Activated T-cell treated with anti-CD3 and anti-CD28 coated beads, Interleukin-2, amount 50 U/mL, for 72 hours (primary cell): ENCODE measurements at regions not wholly inside any gene's neighbourhood (a gene's known extent, or its start where the extent isn't known, plus 50 kb on each side); places are given as distances from the start of the nearest gene placed in this dataset.
"Not testable (repeated sequence)": the region's sequence is repeated elsewhere in the genome, so short reads cannot be mapped to it uniquely, and the experiment has no call there.

Experiments
- ATAC-seq, 2 donors: fragments of 150-1000 bp; cut with Tn5 transposase; replicated peaks in 1 of 2; 2 replicates each; pipeline ENCODE4 v1.10.0; 2021; ENCODE audit warnings: moderate library complexity in 2 of 2, mild to moderate bottlenecking in 1 of 2
- DNase-seq, 2 donors: peaks; one replicate each; pipeline ENCODE4 v3.0.0; 2021 to 2022; ENCODE audit warnings: mixed read lengths in 1 of 2
- H3K27ac Mint-ChIP-seq: one replicate; pipeline ENCODE4 v1.8.0; 2022; ENCODE audit warnings: mild to moderate bottlenecking, moderate library complexity, mixed read lengths
- H3K27me3 Mint-ChIP-seq: one replicate; pipeline ENCODE4 v1.8.0; 2022; ENCODE audit warnings: low read depth, mixed read lengths
- H3K36me3 Mint-ChIP-seq, 2 donors: one replicate each; pipeline ENCODE4 v1.8.0; 2022; ENCODE audit warnings: mixed read lengths in 2 of 2, mild to moderate bottlenecking in 1 of 2; ENCODE audit not compliant: insufficient read depth in 2 of 2
- H3K4me1 Mint-ChIP-seq: one replicate; pipeline ENCODE4 v1.8.0; 2022; ENCODE audit warnings: low read depth, mixed read lengths
- H3K4me3 Mint-ChIP-seq, 2 donors: one replicate each; pipeline ENCODE4 v1.8.0; 2022; ENCODE audit warnings: mild to moderate bottlenecking in 2 of 2, mixed read lengths in 2 of 2, moderate library complexity in 2 of 2
- H3K9me3 Mint-ChIP-seq, 2 donors: one replicate each; pipeline ENCODE4 v1.8.0; 2022; ENCODE audit warnings: mixed read lengths in 2 of 2

DNA sequence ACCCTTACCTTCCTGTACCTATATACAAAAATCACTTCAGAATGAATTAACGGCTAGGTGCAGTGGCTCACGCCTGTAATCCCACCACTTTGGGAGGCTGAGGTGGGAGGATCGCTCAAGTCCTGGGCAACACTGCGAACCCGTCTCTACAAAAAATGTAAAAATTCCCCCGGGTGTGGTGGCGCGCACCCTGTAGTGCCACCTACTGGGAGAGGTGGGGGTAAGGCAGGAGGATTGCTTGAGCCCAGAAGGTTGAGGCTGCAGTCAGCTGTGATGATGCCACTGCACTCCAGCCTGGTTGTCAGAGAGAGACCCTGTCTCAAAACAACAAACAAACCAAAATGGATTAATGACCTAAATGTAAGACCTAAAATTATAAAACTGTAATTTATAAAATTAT is 307.6 kb downstream of the SPATA31A1 start:
- H3K27me3 Mint-ChIP-seq, H3K4me1 Mint-ChIP-seq, H3K9me3 Mint-ChIP-seq, H3K4me3 Mint-ChIP-seq, H3K27ac Mint-ChIP-seq, DNase-seq, H3K36me3 Mint-ChIP-seq: not testable (repeated sequence)
- ATAC-seq: peak; percentile 42 to 54

DNA sequence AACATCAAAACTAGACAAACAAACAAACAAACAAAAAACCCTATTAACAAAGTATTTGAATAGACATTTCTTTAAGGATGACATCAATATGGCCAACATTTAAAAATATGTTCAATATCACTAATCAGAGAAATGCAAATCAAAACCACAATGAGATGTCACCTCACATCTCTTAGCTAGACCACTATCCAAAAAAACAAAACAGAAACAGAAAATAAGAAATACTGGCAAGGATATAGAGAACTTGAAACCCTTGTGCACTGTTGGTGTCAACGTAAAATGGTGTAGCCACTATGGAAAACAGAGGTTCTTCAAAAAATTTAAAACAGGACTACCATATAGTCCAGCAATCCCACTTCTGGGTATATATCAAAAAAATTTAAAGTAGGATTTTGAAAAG is 308.2 kb downstream of the SPATA31A1 start:
- ATAC-seq, H3K4me1 Mint-ChIP-seq, DNase-seq, H3K9me3 Mint-ChIP-seq, H3K4me3 Mint-ChIP-seq, H3K27me3 Mint-ChIP-seq, H3K36me3 Mint-ChIP-seq, H3K27ac Mint-ChIP-seq: not testable (repeated sequence)

DNA sequence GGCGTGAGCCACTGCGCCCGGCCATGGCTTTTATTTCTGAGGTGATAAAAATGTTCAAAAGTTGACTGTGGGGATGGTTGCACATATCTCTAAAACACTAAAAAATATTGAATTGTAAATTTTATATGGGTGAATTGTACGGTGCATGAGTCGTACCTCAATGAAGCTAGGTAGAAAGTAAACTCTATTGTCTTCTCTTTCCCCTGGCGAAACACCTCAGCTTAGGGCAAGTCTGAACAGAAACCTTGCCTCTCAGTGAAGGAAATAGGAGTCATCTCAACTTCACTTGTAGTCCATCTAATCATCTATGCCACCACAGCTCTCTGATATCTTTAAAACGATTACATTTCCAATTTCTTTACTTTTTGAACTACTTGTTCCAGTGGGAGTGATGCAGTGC is 309.6 kb downstream of the SPATA31A1 start:
- H3K27ac Mint-ChIP-seq, H3K4me3 Mint-ChIP-seq, ATAC-seq, H3K36me3 Mint-ChIP-seq, H3K27me3 Mint-ChIP-seq, H3K4me1 Mint-ChIP-seq, DNase-seq, H3K9me3 Mint-ChIP-seq: not testable (repeated sequence)

DNA sequence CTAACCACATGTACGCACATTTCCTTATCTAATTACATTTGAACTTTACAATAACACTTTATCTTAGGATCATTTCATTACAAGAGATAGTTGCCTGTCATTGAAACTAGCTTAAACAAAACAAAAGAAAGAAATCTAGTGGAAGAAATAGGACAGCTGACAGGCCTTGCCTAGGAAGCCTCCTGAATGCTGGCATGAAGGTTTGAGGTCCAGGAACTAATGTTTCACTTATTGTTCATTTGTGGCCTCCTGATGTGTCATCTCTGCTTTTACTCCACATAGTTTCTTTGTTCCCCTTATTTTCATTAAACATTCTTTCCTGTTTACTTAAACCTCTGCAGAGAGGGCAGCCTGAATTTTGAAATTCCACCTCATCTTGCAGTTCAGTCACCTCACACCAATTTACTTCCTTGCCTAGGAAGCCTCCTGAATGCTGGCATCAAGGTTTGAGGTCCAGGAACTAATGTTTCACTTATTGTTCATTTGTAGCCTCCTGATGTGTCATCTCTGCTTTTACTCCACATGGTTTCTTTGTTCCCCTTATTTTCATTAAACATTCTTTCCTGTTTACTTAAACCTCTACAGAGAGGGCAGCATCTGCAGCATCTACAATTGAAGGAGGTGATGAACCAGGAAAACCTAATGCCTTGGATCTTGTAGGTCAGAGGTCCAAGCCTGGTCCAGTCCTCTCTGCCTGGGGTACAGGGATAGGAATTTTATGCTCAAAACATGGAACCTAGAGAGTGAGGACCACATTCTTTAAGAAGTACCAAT is 319.2 kb downstream of the SPATA31A1 start:
- not testable (repeated sequence) for H3K27me3 Mint-ChIP-seq, H3K4me1 Mint-ChIP-seq, DNase-seq, H3K36me3 Mint-ChIP-seq, H3K27ac Mint-ChIP-seq, ATAC-seq, H3K4me3 Mint-ChIP-seq, H3K9me3 Mint-ChIP-seq

DNA sequence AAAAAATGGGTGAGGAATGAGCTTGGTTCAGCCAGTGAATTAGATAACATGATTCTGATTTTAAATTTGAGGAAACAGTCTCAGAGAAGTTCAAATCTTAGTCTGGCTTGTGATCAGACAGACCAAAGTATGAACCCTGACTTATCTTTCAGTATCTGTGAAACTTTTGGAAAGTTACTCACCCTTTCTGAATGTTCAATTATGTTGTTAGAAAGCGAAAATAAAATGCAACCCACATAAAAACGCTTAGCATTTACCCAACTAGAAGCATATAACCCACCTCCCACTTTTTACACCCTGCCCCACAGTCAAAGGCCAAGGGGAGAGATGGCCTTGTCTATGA is 319.7 kb downstream of the SPATA31A1 start:
- not testable (repeated sequence) for H3K27ac Mint-ChIP-seq

DNA sequence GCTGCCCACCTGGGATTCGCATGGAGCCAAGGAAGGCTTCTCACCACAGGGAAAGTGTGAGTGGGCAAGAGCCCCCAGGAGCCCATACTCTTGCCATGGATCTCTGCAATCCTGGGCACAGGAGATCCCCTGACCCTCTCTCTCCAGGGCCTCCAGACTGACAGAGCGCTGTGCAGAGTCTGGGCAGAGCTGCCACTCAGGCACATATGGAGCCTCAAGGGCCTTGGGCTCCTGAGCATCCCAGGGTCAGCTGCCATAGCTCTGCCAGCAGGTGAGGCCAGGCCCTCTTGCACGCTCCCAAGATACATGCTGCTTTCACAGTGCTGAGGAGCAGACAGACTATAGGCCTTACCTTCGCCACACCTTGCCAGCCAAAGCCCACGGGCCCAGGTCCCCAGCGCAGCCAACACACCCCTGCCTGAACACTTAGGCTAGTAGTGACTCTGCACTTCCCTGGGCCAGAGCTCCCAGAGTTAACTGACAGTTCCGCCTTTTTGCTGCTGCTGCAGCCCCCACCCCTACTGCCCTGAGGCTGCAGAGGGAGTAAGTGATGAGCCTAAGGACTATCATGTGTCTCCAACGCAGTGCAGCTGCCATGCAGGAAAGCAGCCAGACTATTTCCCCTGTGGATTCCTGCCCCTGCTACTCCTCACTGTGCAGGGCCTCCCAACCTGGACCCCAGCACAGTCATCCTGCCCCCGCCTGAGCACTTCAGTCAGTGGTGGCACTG is 323.2 kb downstream of the SPATA31A1 start:
- not testable (repeated sequence) for H3K9me3 Mint-ChIP-seq, H3K27ac Mint-ChIP-seq
- ATAC-seq: peak in 1 of 2 donors; percentile 43

More for the DNA sequence above, 319.7 kb downstream of the SPATA31A1 start:
- H3K27me3 Mint-ChIP-seq, H3K4me3 Mint-ChIP-seq, H3K36me3 Mint-ChIP-seq, H3K4me1 Mint-ChIP-seq, DNase-seq, H3K9me3 Mint-ChIP-seq: not testable (repeated sequence)
- peak; percentile 46 to 49 for ATAC-seq

DNA sequence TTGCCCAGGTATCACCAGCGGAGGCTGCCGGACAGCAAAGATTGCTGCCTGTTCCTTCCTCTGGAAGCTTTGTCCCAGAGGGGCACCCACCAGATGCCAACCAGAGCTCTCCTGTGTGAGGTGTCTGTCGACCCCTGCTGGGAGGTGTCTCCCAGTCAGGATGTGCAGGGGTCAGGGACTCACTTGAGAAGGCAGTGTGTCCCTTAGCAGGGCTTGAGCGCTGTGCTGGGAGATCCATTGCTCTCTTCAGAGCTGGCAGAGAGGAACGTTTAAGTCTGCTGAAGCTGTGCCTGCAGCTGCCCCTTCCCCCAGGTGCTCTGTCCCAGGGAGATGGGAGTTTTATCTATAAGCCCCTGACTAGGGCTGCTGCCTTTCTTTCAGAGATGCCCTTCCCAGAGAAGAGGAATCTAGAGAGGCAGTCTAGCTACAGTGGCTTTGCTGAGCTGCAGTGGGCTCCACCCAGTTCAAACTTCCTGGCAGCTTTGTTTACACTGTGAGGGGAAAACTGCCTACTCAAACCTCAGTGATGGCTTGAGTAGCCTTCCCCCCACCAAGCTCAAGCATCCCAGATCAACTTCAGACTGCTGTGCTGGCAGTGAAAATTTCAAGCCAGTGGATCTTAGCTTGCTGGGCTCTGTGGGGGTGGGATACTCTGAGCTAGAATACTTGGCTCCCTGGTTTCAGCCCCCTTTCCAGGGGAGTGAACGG is 325.4 kb downstream of the SPATA31A1 start:
- not testable (repeated sequence) for H3K4me1 Mint-ChIP-seq, DNase-seq, H3K9me3 Mint-ChIP-seq, H3K27ac Mint-ChIP-seq, H3K27me3 Mint-ChIP-seq, ATAC-seq, H3K4me3 Mint-ChIP-seq, H3K36me3 Mint-ChIP-seq

More for the DNA sequence above, 323.2 kb downstream of the SPATA31A1 start:
- not testable (repeated sequence) for H3K36me3 Mint-ChIP-seq, H3K4me3 Mint-ChIP-seq, DNase-seq, H3K27me3 Mint-ChIP-seq, H3K4me1 Mint-ChIP-seq

DNA sequence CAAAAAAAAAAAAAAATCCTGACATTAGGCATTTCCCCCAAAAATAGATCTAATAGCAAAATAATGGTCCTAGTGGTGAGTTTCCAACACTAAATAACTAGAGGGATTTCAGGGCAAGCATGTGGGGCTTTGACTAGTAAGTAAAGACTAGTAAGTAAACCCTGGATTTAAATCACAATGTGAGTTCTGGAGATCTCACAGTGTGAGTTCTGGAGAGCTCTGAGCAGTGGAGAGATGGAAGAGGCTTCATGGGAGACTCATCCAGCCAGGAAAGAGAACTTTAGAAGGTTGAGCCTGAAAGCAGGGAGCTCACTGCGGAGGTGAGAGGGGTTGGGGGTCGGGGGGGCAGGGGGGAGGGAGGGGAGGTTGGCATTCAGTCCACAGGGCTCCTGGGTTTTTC is 373.4 kb downstream of the SPATA31A1 start:
- not testable (repeated sequence) for H3K4me1 Mint-ChIP-seq, DNase-seq, H3K9me3 Mint-ChIP-seq, H3K27ac Mint-ChIP-seq, H3K36me3 Mint-ChIP-seq, H3K27me3 Mint-ChIP-seq, H3K4me3 Mint-ChIP-seq, ATAC-seq

DNA sequence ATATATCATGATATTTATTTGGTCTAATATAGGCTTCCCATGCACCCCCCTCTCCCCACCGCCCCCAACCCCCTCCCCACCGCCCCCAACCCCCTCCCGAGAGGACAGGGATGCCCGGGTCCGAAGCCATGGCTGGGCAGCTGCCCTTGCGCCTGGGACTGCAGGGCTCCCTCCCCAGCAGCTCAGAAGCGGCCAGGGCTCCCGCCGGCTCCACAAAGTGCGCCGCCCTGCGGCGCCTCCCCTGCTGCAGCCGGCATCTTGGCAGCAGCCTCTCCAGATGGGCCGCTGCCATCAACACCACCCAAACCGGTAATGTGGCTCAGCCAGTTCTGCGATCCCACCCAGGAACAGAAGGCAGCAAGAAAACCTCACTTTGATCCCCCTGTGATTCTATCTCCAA is 389.4 kb downstream of the SPATA31A1 start:
- not testable (repeated sequence) for DNase-seq, H3K27ac Mint-ChIP-seq, ATAC-seq, H3K36me3 Mint-ChIP-seq, H3K9me3 Mint-ChIP-seq, H3K27me3 Mint-ChIP-seq, H3K4me3 Mint-ChIP-seq, H3K4me1 Mint-ChIP-seq

DNA sequence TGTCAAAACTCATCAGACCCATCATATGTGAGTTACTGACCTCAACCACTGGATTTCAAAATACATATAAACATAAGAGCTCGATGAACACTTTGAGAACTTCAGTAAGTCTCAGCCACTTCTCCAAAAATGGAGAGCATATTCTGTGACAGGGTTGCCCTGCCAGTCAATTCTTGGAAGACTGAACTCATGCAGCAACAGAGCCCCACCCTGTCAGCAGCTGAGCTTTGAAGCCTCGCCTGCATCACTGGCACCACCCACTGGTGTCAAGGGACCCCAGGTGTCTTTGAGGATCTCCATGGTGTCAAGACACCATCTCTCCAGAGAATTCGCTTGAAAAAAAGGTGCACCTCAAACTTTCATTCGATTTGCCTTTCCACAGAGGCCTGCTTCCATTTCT is 420.1 kb downstream of the SPATA31A1 start:
- not testable (repeated sequence) for H3K27ac Mint-ChIP-seq, ATAC-seq, H3K36me3 Mint-ChIP-seq

DNA sequence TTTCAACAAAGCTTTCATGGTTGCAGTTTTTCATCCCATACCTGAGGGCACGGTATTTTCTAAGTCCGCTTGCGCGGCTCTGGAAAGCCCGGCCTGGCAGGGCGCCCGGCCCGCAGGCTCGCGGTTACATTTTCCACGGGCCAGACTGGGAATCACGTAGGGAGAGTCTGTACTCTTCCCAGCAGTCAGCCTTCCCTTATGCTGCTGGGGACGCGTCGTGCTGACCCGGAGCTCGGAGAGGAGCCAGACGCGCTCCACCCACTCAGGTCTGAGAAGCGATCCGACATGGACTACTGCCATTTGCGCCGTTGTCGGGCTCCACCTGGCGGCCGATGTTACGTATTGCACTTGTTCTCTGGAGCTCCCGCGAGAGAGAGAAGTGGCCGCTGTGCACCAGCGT is 435.9 kb downstream of the SPATA31A1 start:
- H3K4me1 Mint-ChIP-seq, H3K9me3 Mint-ChIP-seq, H3K4me3 Mint-ChIP-seq, H3K36me3 Mint-ChIP-seq, H3K27me3 Mint-ChIP-seq, H3K27ac Mint-ChIP-seq, DNase-seq: not testable (repeated sequence)
- peak; percentile 92 to 97 for ATAC-seq

More for the DNA sequence above, 420.1 kb downstream of the SPATA31A1 start:
- not testable (repeated sequence) for H3K27me3 Mint-ChIP-seq, DNase-seq, H3K4me3 Mint-ChIP-seq, H3K4me1 Mint-ChIP-seq, H3K9me3 Mint-ChIP-seq

DNA sequence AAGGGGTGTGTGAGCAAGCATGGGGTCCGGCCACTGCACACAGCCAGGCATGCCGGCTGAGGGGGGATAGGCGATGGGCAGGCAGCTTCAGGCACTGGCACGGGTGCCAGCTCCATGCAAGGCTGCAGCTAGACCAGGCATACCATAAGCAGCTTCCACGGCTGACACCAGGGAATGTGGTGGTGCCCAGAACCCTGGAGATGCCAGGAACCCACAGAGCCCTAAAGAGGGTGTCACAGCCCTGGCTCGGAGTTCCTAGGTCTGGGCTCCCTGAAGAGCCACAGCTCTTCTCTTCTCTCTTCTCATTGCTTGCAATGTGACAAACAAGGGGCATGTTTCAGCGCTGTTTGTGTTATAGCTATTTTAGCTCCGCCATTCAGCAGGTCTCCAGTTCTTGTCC is 442.5 kb downstream of the SPATA31A1 start:
- not testable (repeated sequence) for H3K27ac Mint-ChIP-seq, H3K4me3 Mint-ChIP-seq, ATAC-seq, H3K4me1 Mint-ChIP-seq, H3K9me3 Mint-ChIP-seq, H3K27me3 Mint-ChIP-seq, H3K36me3 Mint-ChIP-seq, DNase-seq

DNA sequence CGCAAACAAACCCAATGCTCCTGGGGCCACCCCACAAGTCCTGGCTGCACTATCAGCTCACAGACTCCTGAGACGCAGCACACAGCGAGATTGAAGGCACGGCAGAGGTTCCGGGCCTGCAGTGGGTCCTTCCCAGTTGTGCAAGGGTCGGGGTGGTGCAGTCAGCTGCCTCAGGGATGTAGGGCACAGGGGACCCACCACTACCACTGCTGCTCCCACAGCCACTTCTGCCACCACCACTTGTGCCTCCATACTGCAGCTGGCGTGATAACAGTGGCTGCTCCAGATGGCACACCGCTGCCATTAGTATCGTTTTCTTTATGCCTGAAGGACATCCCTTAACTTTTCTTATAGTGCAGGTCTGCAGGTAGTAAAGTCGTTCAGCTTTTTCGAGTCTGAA is 443.8 kb downstream of the SPATA31A1 start:
- H3K4me1 Mint-ChIP-seq, H3K9me3 Mint-ChIP-seq, DNase-seq, H3K4me3 Mint-ChIP-seq, H3K27ac Mint-ChIP-seq, H3K27me3 Mint-ChIP-seq, ATAC-seq, H3K36me3 Mint-ChIP-seq: not testable (repeated sequence)
